GM18499 (cell line): ENCODE measurements at regions not wholly inside any gene's neighbourhood (a gene's known extent, or its start where the extent isn't known, plus 50 kb on each side); places are given as distances from the start of the nearest gene placed in this dataset.

Experiments used
- ATAC-seq: cut with Tn5 transposase; IDR thresholded peaks from one replicate; pipeline ENCODE4 v1.9.1; 2021; ENCODE audit warnings: moderate number of reproducible peaks; ENCODE audit not compliant: insufficient read depth, unreplicated experiment

- ATAC-seq = no peak
These were observed 312.1 kb upstream of the MYT1L start for GRCh38 chr2:2642906-2643890.

- no peak for ATAC-seq
These were observed 310.7 kb upstream of the MYT1L start for GRCh38 chr2:2641541-2642410.

- ATAC-seq = no peak
These were observed 309.7 kb upstream of the MYT1L start for GRCh38 chr2:2640818-2641217.

- ATAC-seq = no peak
These were observed 309.3 kb upstream of the MYT1L start for GRCh38 chr2:2640371-2640770.

- no peak for ATAC-seq
These were observed 308.4 kb upstream of the MYT1L start for GRCh38 chr2:2639251-2640139.

- no peak for ATAC-seq
These were observed 307.6 kb upstream of the MYT1L start for GRCh38 chr2:2638547-2639220.

GRCh38 chr2:2636813-2637212 is 305.7 kb upstream of the MYT1L start:
- ATAC-seq = no peak

- no peak for ATAC-seq
These were observed 304.0 kb upstream of the MYT1L start for GRCh38 chr2:2635025-2635528.

GRCh38 chr2:2633017-2633416 is 301.9 kb upstream of the MYT1L start:
- ATAC-seq = no peak

GRCh38 chr2:2623939-2624338 is 292.9 kb upstream of the MYT1L start:
- ATAC-seq = no peak

GRCh38 chr2:2621855-2622254 is 290.8 kb upstream of the MYT1L start:
- peak; percentile 69 for ATAC-seq

GRCh38 chr2:2620604-2621003 is 289.5 kb upstream of the MYT1L start:
- ATAC-seq = no peak

GRCh38 chr2:2619995-2620394 is 288.9 kb upstream of the MYT1L start:
- no peak for ATAC-seq

GRCh38 chr2:2614452-2614851 is 283.4 kb upstream of the MYT1L start:
- no peak for ATAC-seq

- ATAC-seq = peak; percentile 99
These were observed 282.5 kb upstream of the MYT1L start for GRCh38 chr2:2613279-2614199.

- ATAC-seq = no peak
These were observed 279.7 kb upstream of the MYT1L start for GRCh38 chr2:2610751-2611150.

GRCh38 chr2:2600366-2600765 is 269.3 kb upstream of the MYT1L start:
- ATAC-seq = no peak

- ATAC-seq = no peak
These were observed 268.4 kb upstream of the MYT1L start for GRCh38 chr2:2599441-2599840.
